HK-2 (cell line): ENCODE measurements at regions not wholly inside any gene's neighbourhood (a gene's known extent, or its start where the extent isn't known, plus 50 kb on each side); places are given as distances from the start of the nearest gene placed in this dataset.
"Not testable (repeated sequence)": the region's sequence is repeated elsewhere in the genome, so short reads cannot be mapped to it uniquely, and the experiment has no call there.

Source experiments
- DNase-seq: peaks from one replicate; pipeline ENCODE4 v3.0.0-alpha.2; 2018; ENCODE audit not compliant: unreplicated experiment

GRCh38 chr1:146411923-146412322 is 183.1 kb upstream of the NOTCH2NLA start:
- not testable (repeated sequence) for DNase-seq

GRCh38 chr1:146409817-146410441 is 181.1 kb upstream of the NOTCH2NLA start:
- peak; percentile 50 for DNase-seq

- peak; percentile 53 for DNase-seq
These were observed 180.4 kb upstream of the NOTCH2NLA start for GRCh38 chr1:146409116-146409801.

GRCh38 chr1:146401281-146401825 is 172.5 kb upstream of the NOTCH2NLA start:
- not testable (repeated sequence) for DNase-seq

DNA sequence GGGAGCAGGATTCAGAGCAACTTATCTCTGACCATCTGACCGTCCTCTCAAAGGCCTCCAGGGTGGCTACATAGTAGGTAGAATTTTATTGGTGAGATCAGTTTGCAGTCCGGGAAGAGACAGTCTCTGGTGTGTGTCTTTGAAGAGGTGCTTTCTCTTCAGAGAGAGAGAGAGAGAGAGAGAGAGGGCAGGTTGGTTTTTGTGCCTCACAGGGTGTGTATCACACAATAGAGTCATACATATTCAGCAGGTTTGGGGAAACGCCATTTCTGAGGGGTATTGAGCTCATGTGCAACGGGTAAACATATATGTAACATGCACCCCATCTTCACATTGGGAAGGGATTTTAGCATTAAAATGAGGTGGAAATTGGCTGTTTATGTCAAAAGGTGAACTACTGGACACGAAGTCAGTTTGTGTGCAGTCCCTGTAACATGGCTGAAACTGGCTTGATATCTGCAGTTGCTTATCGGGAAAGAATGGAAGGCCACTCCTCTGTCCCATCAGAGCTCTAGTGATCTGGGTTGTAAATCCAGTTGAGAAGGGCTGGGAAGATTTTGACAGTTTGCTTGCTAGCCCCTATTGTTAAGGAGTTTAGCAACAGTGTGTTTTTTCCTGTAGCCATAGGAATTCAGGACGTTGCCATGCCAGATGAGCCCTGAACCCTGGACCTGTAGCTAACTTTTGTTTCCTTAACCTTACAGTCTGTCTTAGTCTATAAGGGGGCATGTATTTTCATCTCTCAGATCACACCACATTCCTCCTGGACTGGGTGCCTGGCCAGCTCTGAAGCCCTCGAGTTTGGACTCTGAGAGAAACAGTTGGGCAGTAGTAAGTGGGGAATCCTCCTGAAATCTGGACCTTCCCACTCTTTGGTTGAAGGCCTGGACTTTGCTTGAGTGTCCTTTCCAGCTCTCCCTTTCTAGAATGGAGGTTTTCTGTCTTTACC is 171.6 kb upstream of the NOTCH2NLA start:
- DNase-seq = not testable (repeated sequence)

DNA sequence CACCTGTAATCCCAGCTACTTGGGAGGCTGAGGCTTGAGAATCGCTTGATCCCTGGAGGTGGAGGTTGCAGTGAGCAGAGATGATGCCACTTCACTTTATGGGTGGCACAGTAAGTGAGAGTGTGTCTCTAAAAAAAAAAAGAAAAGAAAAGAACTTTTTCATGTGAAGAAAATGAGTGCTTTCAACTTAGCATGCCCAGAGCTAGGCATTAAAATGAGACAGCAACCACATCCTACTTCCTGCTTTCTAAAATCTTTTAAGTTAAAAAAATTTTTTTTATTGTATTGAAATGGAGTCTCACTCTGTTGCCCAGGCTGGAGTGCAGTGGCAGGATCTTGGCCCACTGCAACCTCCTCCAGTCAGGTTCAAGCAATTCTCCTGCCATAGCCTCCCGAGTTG is 170.4 kb upstream of the NOTCH2NLA start:
- DNase-seq = not testable (repeated sequence)

GRCh38 chr1:146396801-146397200 is 168.0 kb upstream of the NOTCH2NLA start:
- not testable (repeated sequence) for DNase-seq

DNA sequence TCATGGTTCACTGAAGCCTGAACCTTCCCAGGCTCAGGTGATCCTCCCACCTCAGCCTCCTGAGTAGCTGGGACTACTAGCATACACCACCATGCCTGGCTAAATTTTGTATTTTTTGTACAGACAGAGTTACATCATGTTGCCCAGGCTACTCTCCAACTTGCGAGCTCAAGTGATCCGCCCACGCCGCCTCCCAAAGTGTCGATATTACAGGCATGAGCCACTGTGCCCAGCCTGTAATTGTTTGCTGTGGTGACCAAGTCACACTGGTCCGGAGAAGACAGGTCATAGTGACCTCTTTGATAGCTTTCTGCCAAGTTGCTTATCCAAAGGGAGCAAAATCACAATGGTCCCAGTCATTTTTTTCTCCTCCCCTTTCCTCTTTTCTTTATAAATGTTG is 167.4 kb upstream of the NOTCH2NLA start:
- not testable (repeated sequence) for DNase-seq

GRCh38 chr1:146393796-146394195 is 165.0 kb upstream of the NOTCH2NLA start:
- DNase-seq = not testable (repeated sequence)

- DNase-seq = not testable (repeated sequence)
These were observed 164.3 kb upstream of the NOTCH2NLA start for GRCh38 chr1:146393154-146393553.

GRCh38 chr1:146389178-146389577 is 160.4 kb upstream of the NOTCH2NLA start:
- DNase-seq = not testable (repeated sequence)

- DNase-seq = not testable (repeated sequence)
These were observed 159.1 kb upstream of the NOTCH2NLA start for GRCh38 chr1:146387750-146388469.

DNA sequence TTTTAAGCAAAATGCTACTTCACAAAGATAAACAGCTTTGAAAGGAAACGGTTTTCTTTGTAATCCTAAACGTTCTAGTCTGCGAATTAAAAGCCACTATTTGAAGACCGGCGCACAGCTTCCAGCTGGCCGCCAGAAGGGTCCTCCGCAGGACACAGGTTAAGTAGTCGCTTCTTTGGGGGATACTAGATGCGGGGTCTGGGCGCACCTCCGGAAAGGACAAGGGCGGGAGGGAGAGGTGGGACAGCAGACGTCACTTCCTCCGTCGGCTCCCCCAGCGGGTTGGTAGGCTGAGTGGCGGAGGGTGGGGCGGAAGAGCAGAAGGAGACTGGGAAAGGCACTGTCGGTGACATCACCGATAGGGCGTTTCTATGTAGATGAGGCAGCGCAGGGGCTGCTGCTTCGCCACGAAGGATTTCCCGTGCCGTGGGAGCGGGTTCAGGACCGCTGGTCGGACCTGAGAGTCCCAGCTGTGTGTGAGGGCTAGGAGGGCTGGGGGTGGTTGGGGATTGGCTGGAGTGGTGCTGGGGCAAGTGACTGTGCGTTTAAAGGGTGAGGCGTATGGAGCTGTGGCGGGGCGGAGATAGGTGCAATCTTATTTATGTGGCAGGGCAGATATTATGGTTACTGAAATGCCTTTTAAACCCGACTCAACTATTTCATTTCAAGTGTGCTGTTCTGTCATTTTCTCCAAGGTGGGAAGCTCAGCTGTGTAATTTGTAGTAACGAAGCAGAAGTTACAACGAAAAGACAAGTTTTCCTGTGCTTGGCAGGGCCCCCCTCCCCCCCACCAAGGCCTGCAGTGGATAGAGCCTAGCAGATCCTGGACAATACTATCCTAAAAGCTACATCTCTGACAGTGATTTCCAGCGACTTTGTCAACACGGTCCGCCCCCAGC is 158.3 kb upstream of the NOTCH2NLA start:
- DNase-seq = peak; percentile 84

- not testable (repeated sequence) for DNase-seq
These were observed 152.4 kb upstream of the NOTCH2NLA start for GRCh38 chr1:146381196-146381595.

DNA sequence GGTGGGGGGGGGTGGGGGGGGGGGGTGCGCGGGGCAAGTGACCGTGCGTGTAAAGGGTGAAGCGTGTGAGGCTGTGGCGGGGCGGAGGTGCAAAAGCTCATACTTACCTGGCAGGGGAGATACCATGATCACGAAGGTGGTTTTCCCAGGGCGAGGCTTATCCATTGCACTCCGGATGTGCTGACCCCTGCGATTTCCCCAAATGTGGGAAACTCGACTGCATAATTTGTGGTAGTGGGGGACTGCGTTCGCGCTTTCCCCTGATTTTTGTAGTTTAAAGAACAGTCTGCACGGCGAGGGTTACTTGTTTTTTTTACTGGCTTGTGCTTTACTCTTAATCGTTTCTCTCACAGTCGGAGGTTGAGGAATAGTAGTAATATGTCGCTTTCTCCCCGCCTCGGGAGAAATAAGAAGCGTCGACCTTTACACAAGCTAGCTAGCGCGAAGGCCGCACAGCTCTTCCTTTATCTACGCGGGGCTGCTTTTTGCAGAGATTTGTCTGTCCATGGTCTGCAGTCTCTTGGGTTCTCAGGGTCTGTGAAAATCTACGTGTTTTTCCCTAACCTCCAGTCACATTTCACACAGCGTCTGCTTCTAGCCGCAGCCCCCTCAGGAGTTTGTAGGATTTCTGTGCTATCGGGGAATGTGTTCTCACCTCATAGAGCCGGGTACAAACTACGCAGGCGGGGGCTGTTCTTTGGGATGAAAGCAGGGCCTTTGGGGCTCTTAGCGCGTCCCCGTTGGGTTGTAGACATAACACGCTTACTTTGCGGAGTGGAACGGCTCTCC is 148.1 kb upstream of the NOTCH2NLA start:
- DNase-seq = peak; percentile 89

GRCh38 chr1:146376309-146376707 is 147.5 kb upstream of the NOTCH2NLA start:
- peak; percentile 70 for DNase-seq

- not testable (repeated sequence) for DNase-seq
These were observed 146.3 kb upstream of the NOTCH2NLA start for GRCh38 chr1:146375108-146375507.

GRCh38 chr1:146369940-146370339 is 141.1 kb upstream of the NOTCH2NLA start:
- DNase-seq = peak; percentile 75

GRCh38 chr1:146355373-146355772 is 126.6 kb upstream of the NOTCH2NLA start:
- DNase-seq = not testable (repeated sequence)
